HG03095 (cell line): ENCODE measurements at regions not wholly inside any gene's neighbourhood (a gene's known extent, or its start where the extent isn't known, plus 50 kb on each side); places are given as distances from the start of the nearest gene placed in this dataset.
"Not testable (repeated sequence)": the region's sequence is repeated elsewhere in the genome, so short reads cannot be mapped to it uniquely, and the experiment has no call there.

Experiments used
- ATAC-seq: cut with Tn5 transposase; IDR thresholded peaks from one replicate; pipeline ENCODE4 v1.9.1; 2021; ENCODE audit warnings: moderate library complexity; ENCODE audit not compliant: unreplicated experiment

GRCh38 chrX:4588466-4588865, 875.0 kb upstream of the PRKX start:
- ATAC-seq, result no peak

- ATAC-seq, result no peak
These were observed 874.6 kb upstream of the PRKX start for GRCh38 chrX:4588056-4588455.

- ATAC-seq, result no peak
These were observed 866.5 kb upstream of the PRKX start for GRCh38 chrX:4579999-4580398.

- no peak for ATAC-seq
These were observed 866.0 kb upstream of the PRKX start for GRCh38 chrX:4579480-4579879.

- ATAC-seq, result no peak
These were observed 859.2 kb upstream of the PRKX start for GRCh38 chrX:4572691-4573090.

GRCh38 chrX:4570151-4570550, 856.7 kb upstream of the PRKX start:
- ATAC-seq, result no peak

- ATAC-seq, result no peak
These were observed 846.7 kb upstream of the PRKX start for GRCh38 chrX:4560192-4560591.

GRCh38 chrX:4550018-4550417, 836.6 kb upstream of the PRKX start:
- no peak for ATAC-seq

- ATAC-seq, result peak; percentile 68
These were observed 833.9 kb upstream of the PRKX start for GRCh38 chrX:4547213-4547836.

GRCh38 chrX:4546178-4546577, 832.7 kb upstream of the PRKX start:
- ATAC-seq, result not testable (repeated sequence)

- ATAC-seq, result no peak
These were observed 814.8 kb upstream of the PRKX start for GRCh38 chrX:4528247-4528646.

- no peak for ATAC-seq
These were observed 772.5 kb upstream of the PRKX start for GRCh38 chrX:4485912-4486311.

GRCh38 chrX:4484266-4484665, 770.8 kb upstream of the PRKX start:
- no peak for ATAC-seq

- ATAC-seq, result no peak
These were observed 738.1 kb upstream of the PRKX start for GRCh38 chrX:4451591-4451990.

- no peak for ATAC-seq
These were observed 736.7 kb upstream of the PRKX start for GRCh38 chrX:4450177-4450576.

GRCh38 chrX:4435905-4436304, 722.5 kb upstream of the PRKX start:
- ATAC-seq, result no peak

- ATAC-seq, result no peak
These were observed 684.0 kb upstream of the PRKX start for GRCh38 chrX:4397471-4397870.

- ATAC-seq, result no peak
These were observed 668.8 kb upstream of the PRKX start for GRCh38 chrX:4382273-4382672.

- ATAC-seq, result no peak
These were observed 667.3 kb upstream of the PRKX start for GRCh38 chrX:4380710-4381109.

- no peak for ATAC-seq
These were observed 665.6 kb upstream of the PRKX start for GRCh38 chrX:4379071-4379470.

- ATAC-seq, result no peak
These were observed 660.3 kb upstream of the PRKX start for GRCh38 chrX:4373791-4374190.

GRCh38 chrX:4358577-4358976, 645.1 kb upstream of the PRKX start:
- no peak for ATAC-seq

- ATAC-seq, result no peak
These were observed 609.5 kb upstream of the PRKX start for GRCh38 chrX:4322916-4323315.
